NT2/D1 (cell line): ENCODE measurements at regions not wholly inside any gene's neighbourhood (a gene's known extent, or its start where the extent isn't known, plus 50 kb on each side); places are given as distances from the start of the nearest gene placed in this dataset.

Source experiments
- DNase-seq: peaks from one replicate; pipeline ENCODE4 v3.0.0-alpha.2; 2011; ENCODE audit warnings: low read depth, low spot score
- H3K27me3 ChIP-seq: 2 replicates; pipeline ENCODE4 v1.6.0; 2011; ENCODE audit warnings: mild to moderate bottlenecking; ENCODE audit not compliant: insufficient read length, insufficient read depth
- H3K36me3 ChIP-seq: 2 replicates; pipeline ENCODE4 v1.6.1; 2011; ENCODE audit warnings: mild to moderate bottlenecking, low read length, mixed read lengths; ENCODE audit not compliant: insufficient read depth, insufficient read length
- H3K4me1 ChIP-seq: 2 replicates; pipeline ENCODE4 v1.5.1; 2011; ENCODE audit not compliant: insufficient read depth, insufficient read length
- H3K4me3 ChIP-seq: 2 replicates; pipeline ENCODE4 v1.5.1; 2011; ENCODE audit warnings: low read depth; ENCODE audit not compliant: insufficient read length
- H3K9ac ChIP-seq: 2 replicates; pipeline ENCODE4 v1.6.0; 2011; ENCODE audit warnings: low read depth; ENCODE audit not compliant: insufficient read length
- H3K9me3 ChIP-seq: 2 replicates; pipeline ENCODE4 v1.5.1; 2011; ENCODE audit warnings: mild to moderate bottlenecking, low read length; ENCODE audit not compliant: insufficient read depth
- SUZ12 ChIP-seq: IDR thresholded peaks from 2 replicates; pipeline ENCODE4 v1.6.1; 2011; ENCODE audit not compliant: insufficient read length, insufficient read depth; ENCODE audit errors: extremely low read depth
- YY1 ChIP-seq: IDR thresholded peaks from 2 replicates; pipeline ENCODE4 v1.6.1; 2011; ENCODE audit not compliant: insufficient read length, insufficient read depth
- ZNF274 ChIP-seq: IDR thresholded peaks from 2 replicates; pipeline ENCODE4 v1.6.1; 2011; ENCODE audit warnings: mild to moderate bottlenecking, low read depth, low read length

GRCh38 chr17:71417142-71417541 is 703.7 kb upstream of the SOX9 start:
- Histone ChIP-seq H3K4me1 (no peaks in the 10 kb centered on the region), H3K9me3 (peaks cover 44% of the 10 kb centered on the region), H3K9ac (no peak overlapping the region), H3K27me3 (no peaks in the 10 kb centered on the region), H3K4me3 (no peak overlapping the region), H3K36me3 (no peaks in the 10 kb centered on the region)
- DNase-seq, result no peak
- TF ChIP-seq ZNF274 (no peak), YY1 (no peak), SUZ12 (no peak)

GRCh38 chr17:71422968-71423367 is 697.9 kb upstream of the SOX9 start:
- H3K4me1 ChIP-seq, result no peaks in the 10 kb centered on the region
- peaks cover 31% of the 10 kb centered on the region for H3K9me3 ChIP-seq
- H3K36me3 ChIP-seq, result no peaks in the 10 kb centered on the region
- DNase-seq, result no peak
- TF ChIP-seq ZNF274 (no peak), YY1 (no peak), SUZ12 (no peak)
- no peaks in the 10 kb centered on the region for H3K27me3 ChIP-seq
- no peak overlapping the region for H3K4me3 ChIP-seq
- H3K9ac ChIP-seq, result no peak overlapping the region

- H3K27me3 ChIP-seq, result no peaks in the 10 kb centered on the region
- TF ChIP-seq ZNF274, result no peak
- TF ChIP-seq SUZ12, result no peak
- no peak for TF ChIP-seq YY1
- no peak for DNase-seq
These were observed 696.8 kb upstream of the SOX9 start for GRCh38 chr17:71423871-71424546.

DNA sequence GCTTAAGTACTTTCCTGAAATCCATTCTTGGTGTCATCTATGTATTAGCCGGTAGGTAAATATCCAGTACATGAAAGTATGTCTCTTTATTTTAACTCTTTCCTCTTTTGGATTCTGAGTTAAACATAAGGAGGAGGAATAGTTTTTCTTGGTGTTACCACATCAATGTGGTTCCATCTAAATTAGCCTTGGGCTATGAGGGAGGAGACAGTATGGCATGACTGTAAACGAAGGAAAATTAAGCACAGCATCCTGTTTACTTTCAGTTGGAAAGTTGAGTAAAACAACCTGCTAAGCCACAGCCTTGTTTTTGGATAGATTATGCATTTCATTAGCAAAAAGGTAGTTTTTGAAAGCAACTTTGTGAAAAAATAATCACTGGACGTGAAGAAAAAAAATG is 693.0 kb upstream of the SOX9 start:
- H3K4me1 ChIP-seq, result no peaks in the 10 kb centered on the region
- no peaks in the 10 kb centered on the region for H3K36me3 ChIP-seq
- TF ChIP-seq SUZ12 (no peak), YY1 (no peak), ZNF274 (no peak)
- no peak for DNase-seq
- H3K4me3 ChIP-seq, result no peak overlapping the region
- H3K9me3 ChIP-seq, result peaks cover 13% of the 10 kb centered on the region
- H3K27me3 ChIP-seq, result no peaks in the 10 kb centered on the region
- H3K9ac ChIP-seq, result no peak overlapping the region

More at GRCh38 chr17:71423871-71424546, 696.8 kb upstream of the SOX9 start:
- H3K4me3 ChIP-seq, result no peak overlapping the region
- no peaks in the 10 kb centered on the region for H3K4me1 ChIP-seq
- no peaks in the 10 kb centered on the region for H3K36me3 ChIP-seq
- H3K9ac ChIP-seq, result no peak overlapping the region
- peaks cover 27% of the 10 kb centered on the region for H3K9me3 ChIP-seq

DNA sequence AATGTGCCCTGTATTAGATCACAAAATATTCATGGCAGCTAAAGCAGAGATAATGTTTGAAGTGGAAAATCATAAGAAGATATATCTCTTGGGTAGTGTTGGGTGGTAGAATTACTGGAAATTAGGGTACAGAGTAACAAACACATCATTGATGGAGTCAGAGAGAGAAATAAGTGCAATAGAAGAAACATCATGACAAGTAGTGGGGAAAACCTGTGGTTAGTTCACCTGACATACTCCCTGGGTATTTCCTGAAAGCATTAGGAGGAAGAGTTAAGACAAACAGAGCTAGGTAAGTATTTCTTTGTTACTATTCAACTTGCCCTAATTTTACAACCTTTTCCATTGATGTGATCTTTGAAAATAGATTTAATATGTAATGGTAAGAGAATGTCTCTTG is 691.9 kb upstream of the SOX9 start:
- no peaks in the 10 kb centered on the region for H3K36me3 ChIP-seq
- no peak for DNase-seq
- no peak for TF ChIP-seq ZNF274
- no peak for TF ChIP-seq YY1
- TF ChIP-seq SUZ12, result no peak
- H3K27me3 ChIP-seq, result no peaks in the 10 kb centered on the region
- no peak overlapping the region for H3K4me3 ChIP-seq
- no peaks in the 10 kb centered on the region for H3K4me1 ChIP-seq
- H3K9me3 ChIP-seq, result peaks cover 13% of the 10 kb centered on the region
- no peak overlapping the region for H3K9ac ChIP-seq

- TF ChIP-seq SUZ12 (no peak), ZNF274 (no peak), YY1 (no peak)
- peaks cover 13% of the 10 kb centered on the region for H3K9me3 ChIP-seq
- DNase-seq, result no peak
- H3K4me3 ChIP-seq, result no peak overlapping the region
- H3K4me1 ChIP-seq, result no peaks in the 10 kb centered on the region
- H3K27me3 ChIP-seq, result no peaks in the 10 kb centered on the region
- H3K9ac ChIP-seq, result no peak overlapping the region
- H3K36me3 ChIP-seq, result no peaks in the 10 kb centered on the region
These were observed 690.5 kb upstream of the SOX9 start for GRCh38 chr17:71430281-71430680.

DNA sequence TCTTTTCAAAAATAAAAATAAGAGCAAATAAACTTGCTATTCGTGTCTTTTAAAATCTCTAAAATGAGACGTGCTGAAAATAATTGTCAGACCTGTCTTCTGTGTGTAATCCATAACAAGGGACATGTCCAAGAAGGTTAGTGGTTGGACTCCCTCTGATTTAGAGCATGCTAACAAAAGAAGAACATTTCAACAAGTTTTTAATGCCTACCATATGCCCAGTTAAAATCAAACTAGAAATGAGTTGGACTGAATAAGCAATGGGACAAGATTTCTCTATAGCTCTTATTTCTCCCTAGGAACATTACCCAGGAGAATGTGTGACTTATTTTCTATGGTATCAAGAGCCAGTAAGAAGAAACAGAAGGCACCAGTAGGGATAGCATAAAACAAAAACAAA is 689.7 kb upstream of the SOX9 start:
- Histone ChIP-seq H3K36me3 (no peaks in the 10 kb centered on the region), H3K9ac (no peak overlapping the region), H3K4me3 (no peak overlapping the region), H3K4me1 (no peaks in the 10 kb centered on the region), H3K27me3 (no peaks in the 10 kb centered on the region), H3K9me3 (peaks cover 13% of the 10 kb centered on the region)
- no peak for DNase-seq
- TF ChIP-seq SUZ12 (no peak), ZNF274 (no peak), YY1 (no peak)
